ENCODE measurements at regions not wholly inside any gene's neighbourhood (a gene's known extent, or its start where the extent isn't known, plus 50 kb on each side); places are given as distances from the start of the nearest gene placed in this dataset.

DNA sequence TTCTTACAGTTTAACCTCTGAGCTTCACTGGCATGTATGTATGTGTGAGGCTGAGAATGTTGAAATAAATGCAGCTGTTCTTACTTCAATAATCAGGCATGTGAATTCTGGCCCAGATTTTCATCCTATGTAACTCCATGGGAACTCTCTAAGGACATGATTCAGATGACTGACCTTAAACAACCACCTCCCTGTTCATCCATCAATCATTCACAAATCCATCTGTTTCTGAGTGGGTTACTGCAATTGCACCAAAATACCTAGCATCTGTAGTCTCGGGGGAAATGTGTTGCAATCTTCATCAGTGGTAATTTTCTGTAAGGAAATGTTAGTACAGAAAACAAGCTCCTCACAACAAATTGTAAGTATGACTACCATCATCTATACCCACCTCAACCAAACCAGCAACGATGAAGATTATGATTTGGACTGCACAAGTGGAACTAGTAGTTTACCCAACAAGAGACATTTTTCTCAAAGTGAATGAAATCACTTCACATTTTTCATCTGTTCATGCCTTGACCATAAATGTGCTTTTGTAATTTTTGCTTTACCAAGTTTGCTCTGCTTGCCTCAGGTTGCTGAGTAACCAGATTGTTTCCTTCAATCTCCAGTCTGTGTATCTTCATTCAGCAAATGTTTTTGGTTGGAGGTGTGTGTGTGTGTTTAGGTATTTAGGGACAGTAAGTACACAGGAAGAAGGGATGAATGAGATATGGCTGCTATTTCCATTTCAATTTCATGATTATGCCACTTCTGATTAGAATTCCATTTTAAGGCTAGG, 65.7 kb upstream of the FZD8 start:
- Histone ChIP-seq H3K27ac (no peak overlapping the region), H3K4me1 (ENCODE audit: low read depth) (no peaks in the 10 kb centered on the region), H3K4me3 (no peak overlapping the region), H3K9me3 (ENCODE audit: low read depth) (peaks cover 3% of the 10 kb centered on the region), H3K36me3 (no peaks in the 10 kb centered on the region), H3K27me3 (no peaks in the 10 kb centered on the region)
- no peak for TF ChIP-seq CTCF (IDR thresholded peaks at IDR 0.05; ENCODE audit: low read depth, low read length)
- DNase-seq (ENCODE audit: low read depth in 1 of 2, low spot score in 1 of 2): no peak

GRCh38 chr10:35706959-35707358, 64.9 kb upstream of the FZD8 start:
- Histone ChIP-seq H3K9me3 (ENCODE audit: low read depth) (peaks cover 3% of the 10 kb centered on the region), H3K36me3 (no peaks in the 10 kb centered on the region), H3K27me3 (no peaks in the 10 kb centered on the region), H3K4me3 (no peak overlapping the region), H3K4me1 (ENCODE audit: low read depth) (no peaks in the 10 kb centered on the region), H3K27ac (no peak overlapping the region)
- TF ChIP-seq CTCF (IDR thresholded peaks at IDR 0.05; ENCODE audit: low read depth, low read length): no peak
- no peak for DNase-seq (ENCODE audit: low read depth in 1 of 2, low spot score in 1 of 2)

DNA sequence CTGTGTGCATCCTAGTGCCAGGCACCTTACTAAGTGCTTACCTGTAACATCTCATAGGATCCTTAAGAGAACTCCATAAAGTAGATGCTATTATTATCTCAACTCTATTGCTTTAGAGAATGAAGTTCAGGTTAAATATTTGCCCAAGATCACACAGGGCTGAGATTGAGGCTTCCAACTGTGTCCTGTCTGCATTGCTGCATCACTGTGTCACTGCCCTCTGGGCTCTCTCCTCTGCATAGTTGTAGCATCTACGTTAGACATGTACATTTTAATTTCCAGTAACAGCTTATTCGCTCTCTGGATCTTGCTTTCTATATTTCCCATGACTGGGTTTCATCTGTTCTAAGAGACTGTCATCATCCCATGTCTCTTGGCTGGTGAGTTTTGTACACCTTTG, 63.6 kb upstream of the FZD8 start:
- H3K36me3 ChIP-seq: no peaks in the 10 kb centered on the region
- no peaks in the 10 kb centered on the region for H3K27me3 ChIP-seq
- TF ChIP-seq CTCF (IDR thresholded peaks at IDR 0.05; ENCODE audit: low read depth, low read length): no peak
- DNase-seq (ENCODE audit: low read depth in 1 of 2, low spot score in 1 of 2): no peak
- no peak overlapping the region for H3K27ac ChIP-seq
- peaks cover 3% of the 10 kb centered on the region for H3K9me3 ChIP-seq (ENCODE audit: low read depth)
- H3K4me1 ChIP-seq (ENCODE audit: low read depth): no peaks in the 10 kb centered on the region
- no peak overlapping the region for H3K4me3 ChIP-seq

DNA sequence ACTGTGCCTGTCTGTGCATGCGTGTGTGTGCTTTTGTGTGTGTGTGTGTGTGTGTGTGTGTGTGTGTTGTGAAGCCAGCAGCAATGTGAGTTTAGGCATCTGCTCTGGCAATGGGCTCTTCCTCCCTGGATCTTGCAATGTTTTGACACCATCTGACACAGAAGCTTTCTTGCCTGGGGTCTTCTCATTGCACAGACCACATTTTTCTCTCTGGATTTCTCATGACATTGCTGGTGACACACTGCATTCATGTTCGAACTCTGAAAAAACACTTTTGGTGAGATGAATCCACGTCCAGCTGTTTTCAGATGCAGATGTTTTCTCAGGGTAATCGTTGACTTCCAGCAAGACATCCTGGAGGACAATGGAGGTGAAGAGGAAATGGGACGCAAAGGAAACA, 63.0 kb upstream of the FZD8 start:
- no peaks in the 10 kb centered on the region for H3K36me3 ChIP-seq
- H3K27ac ChIP-seq: no peak overlapping the region
- no peaks in the 10 kb centered on the region for H3K27me3 ChIP-seq
- peaks cover 3% of the 10 kb centered on the region for H3K9me3 ChIP-seq (ENCODE audit: low read depth)
- no peak for TF ChIP-seq CTCF (IDR thresholded peaks at IDR 0.05; ENCODE audit: low read depth, low read length)
- DNase-seq (ENCODE audit: low read depth in 1 of 2, low spot score in 1 of 2): no peak
- H3K4me1 ChIP-seq (ENCODE audit: low read depth): no peaks in the 10 kb centered on the region
- no peak overlapping the region for H3K4me3 ChIP-seq

DNA sequence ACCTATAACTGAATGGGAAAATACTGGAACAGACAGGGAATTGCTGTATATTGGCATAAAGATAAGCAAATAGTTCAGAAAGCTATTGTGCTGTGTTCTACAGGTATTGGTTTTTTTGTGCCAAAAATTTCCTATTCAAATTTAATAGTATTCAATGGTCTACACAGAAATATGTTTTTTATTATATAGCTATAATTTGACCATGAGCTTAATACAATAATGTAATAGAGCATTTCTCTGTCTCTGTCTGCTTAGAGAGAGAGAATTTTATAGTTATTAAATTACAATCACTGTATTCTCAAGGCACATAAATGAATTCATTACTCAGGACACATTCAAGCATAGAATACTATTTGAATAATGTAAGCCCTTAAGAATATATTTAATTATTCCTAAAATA, 62.3 kb upstream of the FZD8 start:
- no peak for DNase-seq (ENCODE audit: low read depth in 1 of 2, low spot score in 1 of 2)
- no peak for TF ChIP-seq CTCF (IDR thresholded peaks at IDR 0.05; ENCODE audit: low read depth, low read length)
- H3K27me3 ChIP-seq: no peaks in the 10 kb centered on the region
- peaks cover 3% of the 10 kb centered on the region for H3K9me3 ChIP-seq (ENCODE audit: low read depth)
- H3K4me3 ChIP-seq: no peak overlapping the region
- H3K4me1 ChIP-seq (ENCODE audit: low read depth): peaks cover under 1% of the 10 kb centered on the region
- H3K27ac ChIP-seq: no peak overlapping the region
- H3K36me3 ChIP-seq: no peaks in the 10 kb centered on the region
